PC-3 (cell line): ENCODE measurements at regions not wholly inside any gene's neighbourhood (a gene's known extent, or its start where the extent isn't known, plus 50 kb on each side); places are given as distances from the start of the nearest gene placed in this dataset.

ENCODE experiments used
- ATAC-seq: fragments of 200-7000 bp; cut with Tn5 transposase; 2 replicates; pipeline ENCODE4 v1.9.1; 2020; ENCODE audit warnings: mild to moderate bottlenecking, moderate library complexity
- BruUV-seq: library from RNA; stranded (reverse); fragments of 400-500 nt; replicated peaks from 2 replicates; lab custom pipeline; 2021; lab: Mats Ljungman, UMichigan
- CTCF ChIA-PET: fragments of 300-600 bp; sonication (Branson Sonifier 250); formaldehyde crosslinking; loops from one replicate; lab custom pipeline; 2022; ENCODE audit warnings: antibody characterized with exemption; lab: Charles Lee
- POLR2A ChIA-PET: fragments of 300-600 bp; sonication (Branson Sonifier 250); formaldehyde crosslinking; loops from one replicate; lab custom pipeline; 2022; ENCODE audit warnings: antibody characterized with exemption; ENCODE audit not compliant: unreplicated experiment; lab: Charles Lee
- DNase-seq: peaks from one replicate; pipeline ENCODE4 v3.0.0-alpha.2; 2015
- H2AFZ ChIP-seq: fragments of 300-600 bp; sonication (generic); 2 replicates; pipeline ENCODE4 v1.6.0; 2016; ENCODE audit warnings: antibody characterized with exemption, low read length
- H3F3A ChIP-seq: fragments of 300-600 bp; sonication (generic); one replicate; pipeline ENCODE4 v1.6.0; 2017; ENCODE audit warnings: antibody characterized with exemption, low read length, control low read depth, mild to moderate bottlenecking; ENCODE audit not compliant: unreplicated experiment
- H3K27ac ChIP-seq: fragments of 300-600 bp; sonication (generic); 2 replicates; pipeline ENCODE4 v1.5.1; 2016; ENCODE audit warnings: mild to moderate bottlenecking, low read length
- H3K27me3 ChIP-seq: fragments of 300-600 bp; sonication (generic); 2 replicates; pipeline ENCODE4 v1.6.1; 2016; ENCODE audit warnings: low read length, mixed read lengths
- H3K36me3 ChIP-seq: fragments of 300-600 bp; sonication (generic); 2 replicates; pipeline ENCODE4 v1.6.1; 2016; ENCODE audit warnings: low read depth, mixed run types, low read length, mixed read lengths
- H3K4me1 ChIP-seq: fragments of 300-600 bp; sonication (generic); 2 replicates; pipeline ENCODE4 v1.5.1; 2016; ENCODE audit warnings: low read length; ENCODE audit not compliant: insufficient read depth
- H3K4me2 ChIP-seq: fragments of 300-600 bp; sonication (generic); 2 replicates; pipeline ENCODE4 v1.6.0; 2016; ENCODE audit warnings: low read length
- H3K4me3 ChIP-seq: fragments of 300-600 bp; sonication (generic); 2 replicates; pipeline ENCODE4 v1.5.1; 2016; ENCODE audit warnings: mild to moderate bottlenecking, low read length, mixed read lengths
- H3K79me2 ChIP-seq: fragments of 300-600 bp; sonication (generic); 2 replicates; pipeline ENCODE4 v1.6.1; 2017; ENCODE audit warnings: low read length, mixed read lengths
- H3K9ac ChIP-seq: fragments of 300-600 bp; sonication (generic); 2 replicates; pipeline ENCODE4 v1.6.0; 2016; ENCODE audit warnings: mild to moderate bottlenecking, low read length
- H3K9me2 ChIP-seq: fragments of 300-600 bp; sonication (generic); replicated peaks from 2 replicates; pipeline ENCODE4 v1.6.1; 2016; ENCODE audit warnings: mixed run types, low read length, mixed read lengths
- H3K9me3 ChIP-seq: fragments of 300-600 bp; sonication (generic); 2 replicates; pipeline ENCODE4 v1.6.1; 2016; ENCODE audit warnings: low read length, mixed read lengths
- H4K20me1 ChIP-seq: fragments of 300-600 bp; sonication (generic); 2 replicates; pipeline ENCODE4 v1.6.1; 2016; ENCODE audit warnings: low read length, mixed read lengths
- CTCF ChIP-seq: fragments of 300-600 bp; sonication (generic); conservative IDR thresholded peaks from 2 replicates; pipeline ENCODE4 v1.5.1; 2017; ENCODE audit warnings: antibody characterized with exemption, low read depth, mild to moderate bottlenecking, low read length
- EZH2 ChIP-seq: fragments of 300-600 bp; sonication (generic); IDR thresholded peaks from one replicate; pipeline ENCODE4 v1.6.1; 2017; ENCODE audit warnings: antibody characterized with exemption, mild to moderate bottlenecking, low read length; ENCODE audit not compliant: unreplicated experiment
- EZH2phosphoT487 ChIP-seq: fragments of 300-600 bp; sonication (generic); IDR thresholded peaks from 2 replicates; pipeline ENCODE4 v1.6.1; 2018; ENCODE audit warnings: mild to moderate bottlenecking, antibody characterized with exemption, low read length, borderline replicate concordance
- intact Hi-C: fragments of 100-400 bp; cut with micrococcal nuclease; formaldehyde crosslinking; loops from 2 replicates; pipeline ENCODE4 v1.9.0; 2023

DNA sequence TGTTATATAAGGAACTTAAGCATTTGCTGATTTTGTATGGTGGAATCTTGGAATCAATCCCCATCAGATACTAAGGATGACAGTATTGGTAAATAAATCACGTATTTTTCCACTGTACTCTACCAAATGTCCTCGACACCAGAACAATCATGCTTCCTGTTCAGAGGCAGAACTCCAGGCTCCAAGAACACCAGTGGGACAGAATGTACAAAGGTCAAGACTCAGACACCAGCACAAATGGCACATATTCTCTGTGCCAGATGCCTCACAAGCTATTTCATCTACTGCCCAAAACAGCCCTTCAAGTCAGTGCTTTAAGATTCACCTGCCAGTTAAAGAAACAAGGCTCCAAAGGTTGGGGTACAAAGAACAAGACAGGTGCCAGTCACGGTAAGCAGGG is 420.5 kb downstream of the STK39 start:
- H3K9ac ChIP-seq, result no peak overlapping the region
- BruUV-seq, result no TSS peak
- no peaks in the 10 kb centered on the region for H3K79me2 ChIP-seq
- no peak overlapping the region for H2AFZ ChIP-seq
- H3K36me3 ChIP-seq, result no peaks in the 10 kb centered on the region
- no peak overlapping the region for H3K4me2 ChIP-seq
- DNase-seq (no peak), ATAC-seq (no peak)
- no peaks in the 10 kb centered on the region; the same call in 1 of the 2 replicates for H3K4me1 ChIP-seq
- H3K4me3 ChIP-seq, result no peak overlapping the region
- H3K27ac ChIP-seq, result no peak overlapping the region
- no peaks in the 10 kb centered on the region for H3F3A ChIP-seq
- POLR2A ChIA-PET, result no interaction called here
- no peak for TF ChIP-seq CTCF
- TF ChIP-seq EZH2phosphoT487, result no peak
- no peak for TF ChIP-seq EZH2
- no peaks in the 10 kb centered on the region for H3K27me3 ChIP-seq
- intact Hi-C loops, result no loop called here
- no peaks in the 10 kb centered on the region for H3K9me2 ChIP-seq
- CTCF ChIA-PET, result no interaction called here
- H4K20me1 ChIP-seq, result no peaks in the 10 kb centered on the region
- H3K9me3 ChIP-seq, result no peaks in the 10 kb centered on the region

DNA sequence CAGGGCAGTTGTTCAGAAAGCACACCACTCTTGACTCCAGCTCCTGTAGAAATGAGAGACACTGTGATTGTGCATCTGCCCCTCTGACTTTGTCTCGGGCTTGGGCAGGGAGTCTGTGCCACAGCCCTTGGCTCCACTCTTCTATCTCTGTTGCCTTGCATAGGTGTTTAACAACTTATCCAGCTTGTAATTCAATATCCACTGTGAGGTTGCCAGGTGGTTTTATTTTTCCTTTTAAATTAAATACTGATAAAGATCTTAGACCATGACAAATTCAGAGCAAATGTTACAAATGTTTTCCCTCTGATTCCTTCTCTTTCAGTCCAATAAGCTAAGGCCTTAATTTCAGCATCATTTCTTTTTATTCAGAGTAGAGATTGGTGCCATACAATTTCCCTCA is 421.7 kb downstream of the STK39 start:
- no peak overlapping the region for H3K4me3 ChIP-seq
- no peaks in the 10 kb centered on the region for H3K9me2 ChIP-seq
- peak; percentile 87 for ATAC-seq
- H3K79me2 ChIP-seq, result no peaks in the 10 kb centered on the region
- H4K20me1 ChIP-seq, result no peaks in the 10 kb centered on the region
- no peak overlapping the region for H2AFZ ChIP-seq
- H3K36me3 ChIP-seq, result no peaks in the 10 kb centered on the region
- ChIA-PET CTCF (no interaction called here), POLR2A (interaction anchor here (0.6 kb wide), 1 partner anchor 25 kb away, joined by 5 read pairs; no protein-coding TSS in a partner anchor)
- BruUV-seq, result no TSS peak
- H3K9ac ChIP-seq, result no peak overlapping the region
- H3K4me1 ChIP-seq, result no peaks in the 10 kb centered on the region; the same call in 1 of the 2 replicates
- no peak for TF ChIP-seq CTCF
- TF ChIP-seq EZH2phosphoT487, result no peak
- no peak for TF ChIP-seq EZH2
- H3K9me3 ChIP-seq, result no peaks in the 10 kb centered on the region
- H3K27me3 ChIP-seq, result no peaks in the 10 kb centered on the region
- H3K27ac ChIP-seq, result no peak overlapping the region
- intact Hi-C loops, result no loop called here
- peak; percentile 59 for DNase-seq
- H3F3A ChIP-seq, result no peaks in the 10 kb centered on the region
- peak overlapping the region; percentile 49; the same call in 1 of the 2 replicates for H3K4me2 ChIP-seq

GRCh38 chr2:167822690-167823465 is 424.5 kb downstream of the STK39 start:
- intact Hi-C loops, result no loop called here
- Histone ChIP-seq H3K79me2 (no peaks in the 10 kb centered on the region), H3K27ac (no peak overlapping the region), H3K9me2 (no peaks in the 10 kb centered on the region), H3K4me2 (no peak overlapping the region), H4K20me1 (no peaks in the 10 kb centered on the region), H3F3A (no peaks in the 10 kb centered on the region), H3K9me3 (no peaks in the 10 kb centered on the region), H3K9ac (no peak overlapping the region), H2AFZ (no peak overlapping the region), H3K36me3 (no peaks in the 10 kb centered on the region), H3K4me1 (no peaks in the 10 kb centered on the region; the same call in 1 of the 2 replicates), H3K27me3 (no peaks in the 10 kb centered on the region), H3K4me3 (no peak overlapping the region)
- TF ChIP-seq CTCF (no peak), EZH2 (no peak), EZH2phosphoT487 (no peak)
- POLR2A ChIA-PET, result no interaction called here
- ATAC-seq, result no peak
- CTCF ChIA-PET, result no interaction called here
- DNase-seq, result no peak
- BruUV-seq, result no TSS peak
